ENCODE measurements at regions not wholly inside any gene's neighbourhood (a gene's known extent, or its start where the extent isn't known, plus 50 kb on each side); places are given as distances from the start of the nearest gene placed in this dataset.

- CTCF ChIA-PET, result interaction anchor here (1.1 kb wide), 1 partner anchor 19 kb away, joined by 3 read pairs; no protein-coding TSS in a partner anchor
- DNase-seq (ENCODE audit: low read depth, low spot score), result no peak
- no peak for TF ChIP-seq CTCF (IDR thresholded peaks at IDR 0.05; ENCODE audit: insufficient read depth, low read length, missing control alignments)
- H3K4me3 ChIP-seq (ENCODE audit: low read depth, low read length), result no peak overlapping the region
- POLR2A ChIA-PET, result no interaction called here
Observed at GRCh38 chr14:101215927-101216326, 312.4 kb upstream of the RTL1 start.

GRCh38 chr14:101216366-101217079 is 313.0 kb upstream of the RTL1 start:
- POLR2A ChIA-PET, result no interaction called here
- CTCF ChIA-PET, result interaction anchor here (1.0 kb wide), 1 partner anchor 19 kb away, joined by 3 read pairs; no protein-coding TSS in a partner anchor

GRCh38 chr14:101217080-101217463 is 313.6 kb upstream of the RTL1 start:
- CTCF ChIA-PET, result interaction anchor here (1.0 kb wide), 1 partner anchor 18 kb away, joined by 3 read pairs; no protein-coding TSS in a partner anchor
- no peak for TF ChIP-seq CTCF (IDR thresholded peaks at IDR 0.05; ENCODE audit: insufficient read depth, low read length, missing control alignments)
- POLR2A ChIA-PET, result no interaction called here
- no peak overlapping the region for H3K4me3 ChIP-seq (ENCODE audit: low read depth, low read length)
- DNase-seq (ENCODE audit: low read depth, low spot score), result no peak

More at GRCh38 chr14:101216366-101217079, 313.0 kb upstream of the RTL1 start:
- TF ChIP-seq CTCF (IDR thresholded peaks at IDR 0.05; ENCODE audit: insufficient read depth, low read length, missing control alignments), result no peak
- no peak for DNase-seq (ENCODE audit: low read depth, low spot score)
- H3K4me3 ChIP-seq (ENCODE audit: low read depth, low read length), result no peak overlapping the region

- CTCF ChIA-PET, result no interaction called here
Observed at GRCh38 chr14:101217616-101218371, 314.3 kb upstream of the RTL1 start.

GRCh38 chr14:101219896-101220703 is 316.6 kb upstream of the RTL1 start:
- no peak for DNase-seq (ENCODE audit: low read depth, low spot score)
- POLR2A ChIA-PET, result no interaction called here
- CTCF ChIA-PET, result no interaction called here
- TF ChIP-seq CTCF (IDR thresholded peaks at IDR 0.05; ENCODE audit: insufficient read depth, low read length, missing control alignments), result no peak
- H3K4me3 ChIP-seq (ENCODE audit: low read depth, low read length), result no peak overlapping the region

More at GRCh38 chr14:101217616-101218371, 314.3 kb upstream of the RTL1 start:
- no peak for TF ChIP-seq CTCF (IDR thresholded peaks at IDR 0.05; ENCODE audit: insufficient read depth, low read length, missing control alignments)
- POLR2A ChIA-PET, result no interaction called here
- no peak overlapping the region for H3K4me3 ChIP-seq (ENCODE audit: low read depth, low read length)
- no peak for DNase-seq (ENCODE audit: low read depth, low spot score)

Data from AG04449 (cell line).